GM18508 (cell line): ENCODE measurements at regions not wholly inside any gene's neighbourhood (a gene's known extent, or its start where the extent isn't known, plus 50 kb on each side); places are given as distances from the start of the nearest gene placed in this dataset.

ENCODE experiments used
- ATAC-seq: cut with Tn5 transposase; IDR thresholded peaks from one replicate; pipeline ENCODE4 v1.9.1; 2021; ENCODE audit warnings: moderate number of reproducible peaks; ENCODE audit not compliant: insufficient read depth, unreplicated experiment

GRCh38 chr12:75592638-75593335 lies 81.4 kb upstream of the KRR1 start:
- no peak for ATAC-seq

- no peak for ATAC-seq
Observed at GRCh38 chr12:75592086-75592485, 80.7 kb upstream of the KRR1 start.

- no peak for ATAC-seq
Observed at GRCh38 chr12:75591628-75592027, 80.2 kb upstream of the KRR1 start.

GRCh38 chr12:75589801-75590200 lies 78.4 kb upstream of the KRR1 start:
- ATAC-seq, result no peak

DNA sequence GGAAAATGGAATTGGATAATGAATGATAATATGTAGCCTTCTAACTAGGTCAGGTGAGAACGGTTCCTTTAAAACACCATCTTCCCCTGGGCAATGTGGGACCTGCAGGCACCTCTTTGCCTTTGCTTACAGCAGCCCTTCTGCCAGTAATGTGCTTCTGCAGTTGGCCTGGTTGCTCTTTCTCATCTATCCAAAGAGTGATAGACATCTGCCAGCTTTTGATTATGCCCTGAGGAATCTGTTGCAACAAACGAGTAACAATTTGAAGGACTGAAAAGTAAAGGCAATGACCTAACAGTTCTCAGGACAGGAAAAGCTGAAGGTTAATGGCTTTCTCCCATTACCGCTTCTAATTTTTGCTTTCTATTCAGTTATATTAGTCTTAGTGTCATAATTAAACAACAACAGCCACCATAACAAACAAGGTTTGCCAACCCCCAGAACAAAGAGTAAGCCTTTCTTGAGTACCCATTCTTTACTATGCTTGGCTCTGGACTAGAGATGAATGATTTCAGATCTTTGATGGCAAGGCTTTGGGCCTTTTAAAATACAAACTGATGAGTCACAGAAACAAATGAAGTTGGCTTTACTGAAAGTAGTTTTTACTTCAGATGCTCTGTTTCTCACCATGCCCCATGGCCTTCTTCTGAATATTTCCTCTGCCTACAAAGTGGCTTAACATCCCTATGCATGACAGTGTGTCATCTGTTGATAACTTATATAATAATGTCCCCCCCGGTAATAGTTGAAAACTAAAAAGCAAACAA lies 76.1 kb upstream of the KRR1 start:
- no peak for ATAC-seq

GRCh38 chr12:75585330-75585729 lies 73.9 kb upstream of the KRR1 start:
- ATAC-seq, result no peak

DNA sequence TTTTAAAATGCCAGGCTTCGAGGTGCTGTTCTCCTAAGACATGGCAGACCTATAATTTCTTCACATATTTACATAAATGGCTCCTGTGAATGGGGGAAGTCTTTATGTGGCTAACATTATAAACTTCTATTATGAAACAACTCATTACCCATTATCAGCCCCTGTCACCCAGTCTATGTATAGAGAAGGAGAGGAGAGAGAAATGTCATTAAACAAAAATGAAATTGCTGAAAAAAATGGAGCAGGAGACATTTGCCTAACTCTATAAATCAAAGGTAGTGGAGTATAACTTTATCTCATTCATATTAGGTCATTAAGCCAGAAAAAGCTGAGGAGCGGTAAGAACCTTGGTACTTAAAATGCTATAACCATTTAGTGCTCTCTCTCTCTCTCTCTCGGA lies 71.9 kb upstream of the KRR1 start:
- no peak for ATAC-seq

DNA sequence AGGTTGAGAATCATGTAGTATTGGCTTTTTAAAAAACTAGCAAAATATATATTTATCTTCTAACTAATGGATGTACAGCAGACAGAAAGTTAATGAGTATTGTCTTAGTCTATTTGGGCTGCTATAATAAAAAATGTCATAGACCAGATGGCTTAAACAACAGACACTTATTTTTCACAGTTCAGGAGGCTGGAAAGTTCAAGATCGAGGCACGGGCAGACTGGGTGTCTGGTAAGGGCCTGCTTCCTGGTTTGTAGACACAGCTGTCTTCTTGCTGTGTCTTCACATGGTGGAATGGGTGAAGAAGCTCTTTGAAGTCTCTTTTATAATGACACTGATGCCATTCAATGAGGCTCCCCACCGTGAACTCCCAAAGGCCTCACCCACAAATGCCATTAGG lies 70.1 kb upstream of the KRR1 start:
- ATAC-seq, result no peak

DNA sequence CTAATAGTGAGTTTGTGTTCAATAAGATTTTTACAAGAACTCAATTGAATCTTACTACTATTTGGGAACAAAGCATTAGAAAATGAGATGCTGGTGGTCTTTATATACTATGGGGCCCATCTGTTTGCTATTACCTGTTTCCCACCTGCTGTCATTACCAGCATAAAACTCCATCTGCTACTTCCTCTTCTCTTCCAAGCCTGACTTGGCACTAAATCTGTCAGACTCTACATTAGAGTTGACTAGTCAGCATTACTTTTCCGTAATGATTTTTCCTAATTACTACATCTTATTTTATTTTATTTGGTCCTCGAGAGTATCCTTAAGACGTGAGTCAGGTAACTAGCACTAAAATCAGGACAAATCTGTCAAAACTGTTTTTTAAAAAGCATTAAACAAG lies 68.1 kb upstream of the KRR1 start:
- no peak for ATAC-seq

- no peak for ATAC-seq
Observed at GRCh38 chr12:75578546-75578945, 67.1 kb upstream of the KRR1 start.

DNA sequence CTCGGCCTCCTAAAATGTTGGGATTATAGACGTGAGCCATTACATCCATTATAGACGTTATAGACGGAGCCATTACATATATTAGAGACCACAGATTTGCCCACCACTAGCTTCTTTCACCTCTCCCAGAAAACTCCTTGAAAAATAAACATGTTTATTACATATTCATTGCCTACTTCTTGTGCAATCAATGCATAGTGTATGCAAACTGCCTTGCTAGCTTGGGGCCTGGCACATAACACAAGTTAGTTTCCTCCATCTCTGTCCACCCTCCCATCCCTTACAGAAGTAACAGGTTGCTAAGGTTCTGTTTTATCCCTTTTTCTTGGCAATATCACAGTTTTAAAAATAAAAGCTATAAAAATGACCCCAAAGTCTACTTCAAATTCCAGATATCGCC lies 66.4 kb upstream of the KRR1 start:
- ATAC-seq, result no peak

- ATAC-seq, result no peak
Observed at GRCh38 chr12:75571656-75572205, 60.3 kb upstream of the KRR1 start.

DNA sequence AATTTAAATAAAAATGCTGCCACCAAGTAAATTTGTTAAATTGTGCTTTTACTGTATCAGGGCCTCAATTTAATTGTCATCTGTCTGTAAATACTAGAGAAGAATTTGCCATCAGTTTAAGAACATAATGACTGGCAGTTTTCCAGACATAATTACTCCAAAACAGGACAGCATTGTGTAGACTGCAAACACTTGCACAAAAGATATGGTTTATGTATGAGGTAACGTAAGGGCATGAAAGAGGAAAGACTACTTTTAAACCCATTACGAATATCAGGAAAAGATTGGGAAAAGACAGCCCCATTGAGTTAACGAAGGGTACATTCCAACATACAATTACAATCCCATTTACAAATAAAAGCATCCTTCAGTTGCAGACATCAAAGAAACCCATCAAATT lies 59.8 kb upstream of the KRR1 start:
- ATAC-seq, result no peak

DNA sequence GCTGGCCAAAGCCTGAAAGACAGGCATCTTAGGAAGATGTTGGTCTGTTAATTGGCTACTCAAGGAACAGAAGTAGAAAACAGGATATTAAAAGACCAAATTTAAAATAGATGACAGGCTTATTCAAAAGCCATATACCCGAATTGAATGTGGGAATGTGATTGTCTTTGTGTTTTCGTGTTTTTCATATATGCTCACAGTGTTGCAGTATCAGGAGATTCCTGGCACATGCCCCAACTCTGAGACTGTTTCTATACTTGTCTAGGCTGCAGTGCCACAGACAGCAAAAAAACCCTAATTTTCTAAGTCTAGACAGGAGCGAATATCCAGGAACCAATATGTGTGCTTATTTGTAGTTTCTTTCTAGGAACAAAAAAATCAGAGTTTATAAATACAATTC lies 57.4 kb upstream of the KRR1 start:
- ATAC-seq, result no peak

DNA sequence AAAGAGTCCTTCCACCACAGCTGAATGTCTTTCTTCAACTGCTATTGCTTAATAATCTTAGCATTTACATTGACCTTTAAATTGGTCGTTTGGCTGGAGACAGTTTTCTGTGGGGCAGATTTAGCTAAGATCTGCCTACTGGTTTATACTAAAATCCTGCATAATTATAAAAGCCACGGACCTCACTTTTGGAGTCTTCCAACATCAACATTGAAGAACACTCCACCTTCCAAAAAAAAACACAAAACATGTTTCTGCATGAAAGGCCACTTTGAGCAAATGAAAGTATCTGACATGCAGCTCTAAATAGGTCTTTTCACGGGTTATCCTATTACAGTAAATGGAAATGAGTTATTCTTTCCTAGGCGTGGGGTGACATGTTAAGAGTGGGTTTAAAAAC lies 57.0 kb upstream of the KRR1 start:
- ATAC-seq, result no peak

DNA sequence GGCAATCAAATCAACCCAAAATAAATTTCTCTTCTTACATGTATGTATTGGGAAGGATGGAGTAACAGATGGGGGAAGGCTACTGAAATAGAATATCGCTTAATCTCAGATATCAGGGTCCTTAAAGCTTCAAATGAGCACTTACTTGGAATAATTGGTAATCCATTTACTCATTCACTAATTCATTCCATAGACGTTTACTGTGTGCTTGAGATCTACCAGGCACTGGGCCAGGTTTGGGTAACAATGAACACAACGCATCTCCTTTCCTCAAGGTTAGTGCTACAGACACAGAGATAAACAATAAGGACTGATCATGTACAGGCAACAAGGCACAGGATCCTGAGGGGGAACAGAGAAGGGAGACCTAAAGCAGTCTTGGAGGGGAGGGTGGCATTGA lies 54.4 kb upstream of the KRR1 start:
- no peak for ATAC-seq

DNA sequence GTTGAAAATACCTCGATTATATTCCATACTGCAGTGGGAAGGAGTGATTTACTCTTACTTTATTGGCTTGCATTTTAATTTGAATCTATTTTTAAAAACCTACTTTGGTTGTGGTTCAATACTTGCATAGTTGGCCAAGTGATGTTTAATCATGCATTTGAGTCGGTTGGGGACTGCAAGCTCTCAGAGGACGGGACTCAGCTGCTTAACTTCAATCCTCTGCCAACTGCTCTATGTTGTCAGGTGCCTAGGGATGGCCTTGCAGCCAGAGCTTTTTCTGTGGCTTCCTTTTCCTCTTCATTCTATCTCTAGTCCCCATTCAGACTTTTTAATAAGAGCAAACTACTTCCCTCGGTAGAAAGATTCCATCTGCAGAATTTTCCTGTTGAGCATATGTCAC lies 53.4 kb upstream of the KRR1 start:
- no peak for ATAC-seq

DNA sequence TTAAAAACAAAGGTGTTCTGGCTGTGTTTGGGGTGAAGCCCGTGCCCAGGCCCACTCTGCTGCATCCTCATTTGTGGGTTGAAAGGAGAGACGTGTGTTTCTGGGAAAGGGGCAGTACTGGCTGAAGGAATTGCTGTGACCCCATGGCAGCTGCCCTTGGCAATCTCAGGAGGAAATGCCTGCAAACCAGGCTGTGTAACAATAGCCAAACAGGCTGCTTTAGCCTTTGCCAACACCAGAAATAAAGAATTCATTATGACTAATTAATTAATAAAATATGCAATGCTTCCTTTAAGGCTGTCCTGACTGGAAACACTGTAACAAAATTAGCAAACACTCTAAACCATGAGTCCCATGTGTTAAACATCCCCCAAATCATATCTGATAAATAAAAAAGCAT lies 53.0 kb upstream of the KRR1 start:
- no peak for ATAC-seq

DNA sequence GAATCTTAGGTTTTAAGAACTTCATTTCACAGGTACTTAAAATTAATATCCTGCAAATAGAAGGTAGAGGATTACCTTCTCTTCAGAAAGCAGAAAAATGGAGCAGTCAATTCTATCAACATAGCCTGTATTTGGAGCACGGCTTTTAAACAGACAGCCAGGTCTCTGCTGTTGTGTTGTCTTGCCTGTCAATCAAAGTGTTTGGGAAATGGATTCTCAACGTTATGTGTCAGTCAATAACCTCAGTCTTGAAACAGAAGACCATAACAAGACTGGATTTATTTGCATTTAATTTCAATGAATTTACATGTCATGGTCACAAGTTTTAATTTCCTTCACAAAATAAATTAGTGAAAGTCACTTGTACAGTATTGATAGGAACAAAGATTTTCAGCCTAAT lies 51.9 kb upstream of the KRR1 start:
- no peak for ATAC-seq

DNA sequence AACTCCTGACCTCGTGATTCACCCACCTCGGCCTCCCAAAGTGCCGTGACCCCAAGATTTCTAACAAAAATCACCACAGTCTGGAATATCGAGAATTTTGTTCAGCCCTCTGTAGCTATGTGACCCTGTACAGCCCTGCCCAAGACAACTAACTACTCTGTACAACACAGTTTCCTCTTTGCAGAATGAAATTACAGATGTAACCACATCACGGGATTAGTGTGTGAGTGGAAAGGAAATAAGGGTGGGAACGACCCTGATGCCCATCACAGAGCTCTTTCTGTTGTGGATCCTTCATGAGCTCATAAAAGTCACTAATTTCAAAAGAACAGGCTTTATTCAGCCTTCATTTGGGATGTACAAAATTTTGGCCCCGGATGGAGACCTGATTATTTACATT lies 50.5 kb upstream of the KRR1 start:
- no peak for ATAC-seq
